Umbilical cord (tissue), 1 donor: ENCODE measurements at regions not wholly inside any gene's neighbourhood (a gene's known extent, or its start where the extent isn't known, plus 50 kb on each side); places are given as distances from the start of the nearest gene placed in this dataset.
"Not testable (repeated sequence)": the region's sequence is repeated elsewhere in the genome, so short reads cannot be mapped to it uniquely, and the experiment has no call there.

ENCODE experiments used
- DNase-seq: peaks from one replicate; pipeline ENCODE4 v3.0.0-alpha.2; 2015; ENCODE audit warnings: low spot score

DNA sequence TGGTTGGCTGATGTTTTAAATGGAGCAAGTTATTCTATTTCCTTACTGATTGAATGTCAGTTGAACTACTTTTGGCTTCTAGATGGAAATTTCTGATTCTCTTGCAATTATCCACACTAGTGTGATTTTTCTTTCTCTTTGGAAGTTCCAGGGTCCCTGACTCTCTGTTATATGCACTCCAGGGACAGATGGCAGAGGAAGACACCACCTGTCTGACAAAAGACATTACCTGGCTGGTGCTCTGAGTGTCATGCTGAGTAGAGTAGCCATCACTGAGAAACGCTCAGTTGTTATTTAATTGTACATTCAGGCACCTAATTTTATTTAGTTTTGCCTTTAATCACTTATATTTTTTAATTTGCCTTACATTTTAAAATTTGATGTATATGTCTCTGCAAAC is 105.4 kb upstream of the TLL1 start:
- no peak for DNase-seq

DNA sequence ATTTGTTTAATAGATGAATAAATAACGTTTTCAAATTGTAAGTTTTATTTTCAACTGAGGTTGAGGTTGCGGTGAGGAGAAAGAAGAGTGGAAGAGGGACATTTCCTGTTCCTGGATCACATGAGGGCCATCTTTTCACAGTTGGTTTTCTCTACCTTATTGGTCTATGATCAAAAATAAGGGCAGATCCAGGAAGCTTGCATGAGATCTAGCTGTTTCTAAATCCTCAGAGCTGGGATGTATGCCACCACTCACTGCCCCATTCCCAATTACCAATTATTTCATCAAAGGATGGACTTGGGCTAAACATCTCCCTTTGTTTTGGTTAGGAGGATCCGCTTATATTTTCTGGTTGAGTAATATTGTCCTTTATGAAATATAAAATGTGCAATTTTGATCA is 104.8 kb upstream of the TLL1 start:
- no peak for DNase-seq

DNA sequence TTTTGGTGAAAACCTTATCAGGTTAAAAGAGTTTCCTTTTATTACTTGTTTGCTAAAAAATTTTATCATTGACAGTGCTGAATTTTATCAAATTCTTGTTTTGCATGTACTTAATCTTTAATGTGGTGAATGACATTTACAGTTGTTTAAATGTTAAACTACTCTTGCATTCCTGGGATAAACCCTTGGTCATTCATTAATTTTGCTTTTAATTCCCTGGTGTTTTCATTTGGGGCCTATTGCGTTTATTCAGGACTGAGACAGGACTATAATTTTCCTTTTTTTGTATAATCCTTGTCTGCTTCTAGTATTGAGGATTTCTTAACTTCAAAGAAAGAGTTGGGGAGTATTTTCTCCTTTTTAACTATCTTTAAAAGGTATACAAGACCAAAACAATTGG is 98.7 kb upstream of the TLL1 start:
- DNase-seq, result no peak

DNA sequence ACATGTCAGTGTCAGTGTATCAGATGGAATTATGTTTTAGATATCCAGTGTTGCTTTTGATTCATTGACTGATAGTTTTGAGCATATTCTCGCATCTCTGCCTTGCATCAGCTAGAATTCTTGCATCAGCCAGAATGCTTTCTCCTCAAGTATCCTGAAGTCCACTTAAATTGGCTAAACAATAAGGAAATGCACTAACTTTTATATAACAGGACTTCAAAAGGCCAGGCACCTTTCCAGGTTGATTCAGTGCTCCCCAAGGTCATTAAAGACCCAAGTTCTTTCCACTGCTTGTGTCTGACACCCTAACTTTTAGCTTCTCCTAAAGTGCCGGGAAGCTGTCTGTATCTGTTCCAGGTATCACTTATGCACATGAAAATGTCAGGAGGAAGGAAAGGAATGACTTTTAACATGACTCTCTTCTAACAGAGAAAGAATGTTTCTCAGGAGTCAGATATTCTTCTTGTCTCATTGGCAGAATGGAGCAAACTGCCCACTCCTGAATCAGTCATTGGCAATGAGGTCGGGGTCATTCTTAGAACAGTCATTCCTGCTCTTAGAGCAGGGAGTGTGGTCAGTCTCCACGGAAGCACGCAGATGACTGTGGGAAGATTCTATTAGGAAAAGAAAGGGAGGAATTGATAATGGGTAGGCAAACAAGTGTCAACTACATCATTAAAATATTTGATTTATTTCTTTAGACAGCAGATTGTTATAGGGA is 92.9 kb upstream of the TLL1 start:
- no peak for DNase-seq

DNA sequence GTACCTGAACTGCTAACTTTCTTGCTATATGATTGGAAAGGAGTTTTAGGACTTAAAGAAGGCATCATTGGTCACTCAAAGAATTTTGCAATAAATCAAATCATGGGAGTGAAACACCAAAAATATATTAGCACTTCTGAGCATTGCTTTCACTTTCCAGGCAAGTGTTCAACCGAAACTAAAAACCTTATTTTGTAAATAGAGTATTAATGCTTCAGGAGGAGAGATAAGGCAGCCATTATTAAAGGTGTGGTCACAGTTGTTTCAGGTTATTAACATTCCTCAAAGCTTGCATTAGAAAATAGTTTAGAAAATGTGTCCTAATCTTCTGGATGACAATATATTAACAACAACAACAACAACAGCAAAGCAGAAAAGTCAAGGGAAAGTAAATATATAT is 92.3 kb upstream of the TLL1 start:
- DNase-seq, result no peak

DNA sequence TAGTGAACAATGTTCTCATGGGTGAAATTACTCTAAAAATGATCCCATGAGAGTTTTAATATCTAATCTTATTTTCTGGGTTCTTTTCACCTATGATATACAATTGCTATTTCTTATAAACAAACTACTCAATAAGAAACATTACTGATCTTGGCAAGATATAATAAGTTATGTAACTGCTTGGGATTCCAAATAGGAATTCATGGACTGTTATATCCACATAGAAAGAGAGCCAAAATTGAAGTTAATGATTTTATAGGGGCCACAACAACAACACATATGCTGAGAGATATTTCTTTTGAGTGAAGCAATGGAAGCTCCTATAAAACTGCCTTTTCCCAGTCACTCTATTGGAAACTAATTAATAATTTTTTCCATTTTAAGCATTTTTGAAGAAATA is 90.4 kb upstream of the TLL1 start:
- DNase-seq, result no peak

DNA sequence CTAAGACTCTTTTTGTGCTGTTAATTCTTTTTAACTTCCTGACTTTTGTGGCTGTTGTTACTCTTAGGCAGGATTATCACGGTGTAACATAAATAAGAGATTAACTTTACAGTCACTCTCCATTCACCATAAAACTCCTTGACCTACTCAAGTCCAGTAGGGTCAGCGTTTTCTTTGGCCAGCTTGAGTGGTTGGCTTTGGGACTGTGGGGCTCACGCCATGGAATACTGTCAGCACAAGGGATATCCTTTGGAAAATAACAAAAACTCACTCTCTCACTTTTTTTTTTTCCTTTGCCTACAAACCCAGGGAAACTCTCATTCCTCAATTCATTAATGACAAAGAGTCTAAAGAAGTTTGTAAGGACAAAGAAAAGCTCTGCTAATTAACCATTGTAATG is 89.4 kb upstream of the TLL1 start:
- DNase-seq, result no peak

DNA sequence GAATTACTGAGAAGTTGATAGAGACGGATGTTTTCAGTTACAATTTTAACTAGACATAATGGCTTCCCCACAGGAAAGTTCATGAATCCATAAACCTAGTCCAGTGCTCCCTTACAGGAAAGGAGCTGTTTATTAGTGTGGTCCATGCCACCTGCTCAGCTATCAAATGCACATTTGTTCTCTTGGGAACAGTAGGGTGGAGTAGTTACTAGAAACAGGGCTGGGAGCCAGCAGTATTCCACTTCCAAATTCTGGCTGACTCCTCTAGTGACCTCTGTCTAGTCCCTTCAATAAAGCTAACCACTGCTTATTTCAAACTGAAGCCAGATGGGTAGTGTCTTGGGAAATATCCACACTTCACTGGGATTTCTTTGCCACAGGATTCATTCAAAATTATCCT is 88.4 kb upstream of the TLL1 start:
- no peak for DNase-seq

DNA sequence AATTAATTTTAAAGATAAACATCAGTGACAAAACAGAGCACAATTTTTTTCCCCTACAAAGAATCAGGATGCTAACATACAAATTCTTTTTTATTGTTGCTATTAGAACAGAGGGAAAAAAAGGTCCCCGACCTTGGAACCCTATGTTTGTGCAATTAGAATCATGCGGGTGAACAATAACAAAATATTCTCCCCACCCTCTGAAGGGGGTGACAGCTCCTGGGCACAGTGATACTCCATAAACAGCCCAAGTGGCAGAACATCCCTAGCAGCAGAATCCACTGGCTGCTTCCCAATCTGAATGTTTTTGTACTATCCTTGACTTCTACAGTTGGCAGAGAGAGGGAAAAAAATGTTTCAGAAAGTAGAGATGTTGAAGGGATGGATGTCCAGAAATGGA is 87.7 kb upstream of the TLL1 start:
- no peak for DNase-seq

DNA sequence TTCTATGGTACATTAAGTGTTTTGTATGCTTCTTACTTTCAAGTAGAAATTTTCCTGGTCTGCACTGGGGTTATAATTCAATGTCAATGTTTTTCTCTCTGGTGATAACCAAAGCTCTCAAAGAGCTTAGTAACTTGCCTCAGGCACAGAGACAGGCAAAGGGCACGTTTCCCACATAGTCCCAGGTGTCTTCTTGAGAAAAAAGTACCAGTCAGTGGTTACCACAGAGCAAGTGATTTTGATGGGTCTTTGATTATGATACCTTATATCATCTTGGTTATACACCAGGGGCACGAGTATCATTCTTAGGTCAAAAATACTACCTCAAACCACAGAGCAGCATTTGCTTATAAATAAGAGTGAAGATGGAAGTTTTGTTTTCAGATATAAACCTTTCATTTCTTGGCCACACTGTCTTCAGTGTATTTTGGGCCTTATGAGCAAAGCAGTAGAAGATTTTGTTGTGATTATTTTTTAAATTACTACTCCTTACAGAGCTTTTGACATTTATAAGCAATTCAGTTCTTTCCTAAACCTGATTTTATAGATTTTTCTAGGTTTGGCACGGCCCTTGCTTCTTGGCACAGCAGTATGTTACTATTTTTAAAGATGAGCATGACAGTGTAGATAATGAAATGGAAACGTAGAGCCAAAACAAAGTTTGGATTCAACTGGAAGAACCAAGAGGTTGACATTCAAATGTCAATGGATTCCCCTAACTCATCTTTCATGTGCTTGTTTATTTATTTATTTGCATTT is 85.3 kb upstream of the TLL1 start:
- DNase-seq, result no peak

DNA sequence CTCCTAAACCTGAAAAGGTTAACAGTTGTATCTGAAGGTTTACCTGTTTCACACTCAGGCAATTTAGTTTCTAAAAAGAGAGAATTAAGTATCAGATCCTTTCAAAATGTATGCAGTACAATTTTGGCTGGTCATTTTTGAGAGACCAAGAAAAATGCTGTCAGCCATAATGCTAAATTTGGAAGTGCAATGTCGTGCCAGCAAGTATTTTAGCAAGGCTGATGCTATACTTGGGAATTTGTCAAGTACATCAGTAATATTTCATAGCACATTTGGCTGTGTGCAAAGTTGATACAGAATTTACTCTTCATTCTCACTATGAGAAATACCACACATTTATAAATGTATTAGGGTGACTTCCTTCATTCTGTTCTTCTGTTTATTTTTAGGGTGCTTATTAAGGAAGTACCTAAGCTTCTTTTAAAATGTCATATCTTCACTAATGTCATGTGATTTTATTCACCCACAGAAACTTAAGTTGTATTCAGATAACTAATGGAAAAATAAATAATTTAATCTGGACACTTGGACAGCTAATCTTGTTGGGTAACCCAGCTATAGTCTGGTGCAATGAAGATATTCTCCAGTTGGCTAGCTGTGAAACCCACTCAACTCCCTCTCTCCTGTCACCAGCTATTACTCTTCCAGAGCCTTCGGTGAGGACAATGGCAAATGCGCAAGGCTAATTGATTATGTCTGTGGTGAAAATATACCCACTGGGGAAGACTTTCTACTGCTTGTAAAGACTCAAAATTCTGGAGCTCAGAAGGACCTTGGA is 84.2 kb upstream of the TLL1 start:
- DNase-seq, result no peak

DNA sequence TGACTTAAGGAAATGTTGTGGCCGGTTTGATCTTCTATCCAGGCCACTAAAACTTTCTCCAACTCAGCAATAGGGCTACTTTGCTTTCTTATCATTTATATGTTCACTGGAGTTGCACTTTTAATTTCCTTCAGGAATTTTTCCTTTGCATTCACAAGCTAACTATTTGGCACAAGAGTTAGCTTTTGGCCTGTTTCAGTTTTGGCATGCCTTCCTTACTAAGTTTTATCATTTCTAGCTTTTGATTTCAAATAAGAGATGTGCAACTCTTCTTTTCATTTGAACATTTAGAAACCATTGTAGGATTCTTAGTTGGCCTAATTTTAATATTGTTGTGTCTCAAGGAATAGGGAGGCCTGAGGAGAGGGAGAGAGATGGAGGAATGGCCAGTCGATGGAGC is 79.8 kb upstream of the TLL1 start:
- no peak for DNase-seq

DNA sequence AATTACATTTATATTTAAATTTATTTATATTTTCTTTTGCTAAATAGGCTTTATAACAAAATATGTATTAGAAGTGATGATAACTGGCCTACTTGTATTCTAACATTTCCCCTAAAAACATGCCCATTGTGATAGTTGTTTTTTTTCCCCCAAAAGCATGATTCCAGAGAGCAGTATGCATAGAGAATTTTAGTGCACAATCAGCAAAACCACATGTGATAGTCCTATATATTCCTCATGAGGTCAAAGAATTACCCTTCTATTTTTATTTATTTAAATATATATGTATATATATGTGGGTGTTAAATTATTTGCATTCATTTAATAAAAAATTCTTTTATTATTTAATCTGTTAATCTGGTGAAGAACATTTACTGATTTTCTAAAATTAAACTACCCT is 78.2 kb upstream of the TLL1 start:
- DNase-seq, result no peak

DNA sequence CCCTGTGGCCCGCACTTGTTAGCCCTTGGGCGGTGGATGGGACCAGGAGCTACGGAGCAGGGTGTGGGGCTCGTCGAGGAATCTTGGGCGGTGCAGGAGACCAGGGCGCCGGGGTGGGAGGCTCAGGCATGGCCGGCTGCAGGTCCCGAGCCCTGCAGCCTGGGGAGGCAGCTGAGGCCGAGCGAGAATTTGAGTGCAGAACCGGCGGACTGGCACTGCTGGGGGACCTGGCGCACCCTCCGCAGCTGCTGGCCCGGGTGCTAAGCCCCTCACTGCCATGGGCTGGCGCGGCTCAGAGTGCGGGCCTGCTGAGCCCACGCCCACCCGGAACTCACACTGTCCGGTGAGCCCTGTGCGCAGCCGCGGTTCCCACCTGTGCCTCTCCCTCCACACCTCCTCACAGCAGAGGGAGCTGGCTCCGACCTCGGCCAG is 73.6 kb upstream of the TLL1 start:
- no peak for DNase-seq

DNA sequence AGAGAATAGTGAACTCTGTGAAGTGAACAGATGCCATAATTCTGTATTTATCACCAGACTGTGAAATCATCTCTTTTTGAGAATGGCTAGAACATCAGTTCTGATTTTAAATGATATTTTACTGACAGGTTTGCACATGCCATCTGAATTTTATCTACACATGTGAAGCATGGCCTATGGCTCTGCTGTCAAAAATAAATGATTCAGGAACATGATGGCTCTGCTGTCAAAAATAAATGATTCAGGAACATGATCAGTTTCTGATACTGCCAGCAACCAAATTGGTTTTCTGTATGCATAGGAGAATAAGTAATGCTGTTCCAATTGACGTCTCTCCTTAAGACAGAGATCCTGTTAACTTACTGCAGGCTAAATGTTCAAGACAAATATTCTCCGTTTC is 70.6 kb upstream of the TLL1 start:
- DNase-seq, result no peak

DNA sequence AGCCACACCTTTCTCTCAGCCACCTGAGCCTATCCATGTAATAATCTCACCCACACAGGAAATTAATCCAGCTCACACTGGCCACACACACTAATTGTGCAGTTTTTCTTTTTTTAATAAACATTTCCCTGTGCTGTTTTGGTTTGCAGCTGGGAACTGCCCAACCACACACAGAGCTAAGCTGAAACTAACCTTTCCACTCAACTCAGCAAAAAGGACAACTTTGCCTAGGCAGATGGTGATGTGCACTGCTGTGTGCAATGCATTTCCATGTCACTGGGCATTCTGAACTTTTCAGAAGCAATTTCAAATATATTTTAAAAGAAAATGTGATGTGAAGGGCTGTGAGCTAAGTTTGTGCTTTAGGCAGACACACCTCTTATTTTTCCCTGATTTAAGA is 70.0 kb upstream of the TLL1 start:
- DNase-seq, result no peak

DNA sequence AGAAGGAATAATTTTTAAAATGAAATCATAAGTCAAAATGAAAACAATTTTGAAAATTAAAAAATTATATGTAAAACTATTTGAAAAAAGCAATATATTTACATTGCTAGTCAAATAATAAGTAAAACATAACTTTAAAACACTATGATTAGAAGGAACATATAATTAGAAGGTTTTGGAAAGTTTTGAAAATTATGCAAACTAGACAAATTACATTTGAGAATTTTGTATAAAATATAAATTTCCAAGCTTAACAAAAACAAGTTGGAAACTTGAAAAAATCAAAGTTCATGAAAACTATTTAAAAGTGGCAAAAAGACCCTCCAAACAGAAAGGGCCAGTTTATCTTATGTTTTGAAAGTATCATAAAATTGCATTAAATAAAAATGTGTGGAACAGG is 67.6 kb upstream of the TLL1 start:
- no peak for DNase-seq

DNA sequence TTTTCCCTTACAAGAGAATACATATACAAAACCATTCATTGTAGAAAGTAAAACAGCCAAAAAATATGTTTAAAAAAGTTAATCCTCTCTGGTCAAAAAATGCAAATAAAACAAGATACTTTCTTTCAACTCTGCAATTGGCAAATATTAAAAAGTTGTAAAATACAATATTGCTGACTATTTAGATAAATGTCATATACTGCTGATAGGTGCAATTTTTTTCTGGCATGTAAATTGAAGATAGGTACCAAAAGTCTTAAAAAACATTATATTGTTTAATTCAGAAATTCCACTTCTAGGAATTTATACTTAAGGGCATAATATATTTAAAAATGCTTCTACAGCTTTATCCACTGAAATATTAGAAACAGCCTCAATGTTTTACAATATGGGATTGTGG is 66.4 kb upstream of the TLL1 start:
- no peak for DNase-seq

DNA sequence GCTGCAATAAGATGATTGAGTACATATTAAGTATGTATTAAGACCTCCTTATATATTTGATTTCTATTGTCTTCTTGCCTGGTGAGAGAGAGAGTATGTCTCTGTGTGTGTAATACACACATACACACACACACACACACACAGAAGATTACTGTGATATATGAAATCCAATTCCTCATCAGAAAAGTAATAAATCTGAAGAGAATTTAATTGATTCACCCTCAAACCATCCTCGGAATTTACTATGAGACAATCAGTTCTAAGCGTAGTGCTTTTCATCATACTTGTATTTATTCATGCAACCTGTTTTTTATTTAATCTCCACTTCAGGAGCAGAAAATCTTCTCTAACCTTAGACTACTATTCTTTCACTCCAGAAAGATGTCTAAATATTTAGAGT is 62.3 kb upstream of the TLL1 start:
- no peak for DNase-seq

DNA sequence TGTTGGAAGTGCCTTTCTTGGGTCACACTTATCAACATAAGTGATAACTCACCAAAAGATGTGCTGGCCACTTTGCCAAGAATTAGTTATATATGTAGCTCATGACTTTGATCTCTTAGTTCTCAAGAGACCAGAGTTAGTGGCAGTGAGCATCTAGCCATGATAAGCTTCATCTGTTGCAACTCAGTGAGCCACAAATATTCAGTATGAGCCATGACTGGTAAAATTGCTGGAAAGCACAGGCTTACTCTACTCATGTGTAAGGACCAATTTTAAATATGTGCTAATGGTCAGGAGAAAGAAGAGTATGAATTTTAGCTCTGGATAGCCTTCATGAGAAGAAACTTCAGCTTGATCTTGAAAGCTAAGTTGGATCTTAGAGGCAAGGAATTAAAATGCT is 59.4 kb upstream of the TLL1 start:
- DNase-seq, result no peak

DNA sequence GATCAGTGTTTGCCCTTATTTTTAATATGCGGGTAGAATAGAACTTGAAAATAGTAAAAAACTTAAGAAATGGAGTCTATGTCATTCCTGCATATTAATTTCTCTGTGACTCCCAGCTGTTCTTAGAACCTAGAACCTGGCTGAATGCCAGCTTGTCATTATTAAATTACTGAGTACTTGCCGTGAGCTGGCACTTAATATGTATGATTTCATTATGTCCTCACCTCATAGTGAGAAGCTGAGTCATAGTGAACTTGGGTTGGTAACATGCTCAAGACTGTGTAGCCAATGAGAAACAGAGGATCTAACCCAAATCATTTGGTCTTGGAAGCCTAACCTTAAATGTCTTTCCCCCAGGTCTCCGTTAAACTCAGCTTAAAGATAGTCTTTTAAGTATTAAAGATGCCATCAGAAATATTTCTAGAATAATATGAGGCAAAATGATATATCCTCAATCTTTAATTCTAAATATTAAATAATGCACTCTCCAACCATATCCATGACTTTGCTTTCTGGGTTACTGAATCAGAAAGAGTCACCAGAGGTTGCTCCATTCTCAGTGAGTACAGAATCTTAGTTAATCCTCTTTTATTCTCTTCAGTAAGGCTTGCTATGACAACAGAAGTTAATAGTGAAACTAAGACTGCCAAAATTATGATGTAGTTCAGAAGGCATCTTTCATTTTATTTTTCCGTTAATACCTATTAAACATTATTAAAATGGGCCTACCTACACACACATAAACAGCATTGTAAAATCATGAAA is 58.6 kb upstream of the TLL1 start:
- no peak for DNase-seq

DNA sequence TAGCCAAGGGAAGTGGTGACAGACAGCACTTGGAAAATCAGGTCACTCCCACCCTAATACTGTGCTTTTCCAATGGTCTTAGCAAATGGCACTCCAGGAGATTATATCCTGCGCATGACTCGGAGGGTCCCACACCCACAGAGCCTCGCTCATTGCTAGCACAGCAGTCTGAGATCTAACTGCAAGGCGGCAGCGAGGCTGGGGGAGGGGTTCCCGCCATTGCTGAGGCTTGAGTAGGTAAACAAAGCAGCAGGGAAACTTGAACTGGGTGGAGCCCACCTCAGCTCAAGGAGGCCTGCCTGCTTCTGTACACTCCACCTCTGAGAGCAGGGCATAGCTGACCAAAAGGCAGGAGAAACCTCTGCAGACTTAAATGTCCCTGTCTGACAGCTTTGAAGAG is 53.9 kb upstream of the TLL1 start:
- not testable (repeated sequence) for DNase-seq
